Skeletal muscle tissue (tissue), 3 donors: ENCODE measurements at regions not wholly inside any gene's neighbourhood (a gene's known extent, or its start where the extent isn't known, plus 50 kb on each side); places are given as distances from the start of the nearest gene placed in this dataset.

Experiments used
- H3K27ac ChIP-seq: one replicate; pipeline ENCODE4 v1.7.0; 2013; ENCODE audit warnings: mild to moderate bottlenecking, low read depth, low read length, inconsistent platforms
- H3K27me3 ChIP-seq, 3 donors: one replicate each; pipeline ENCODE4 v1.7.0; 2013; ENCODE audit warnings: low read length in 3 of 3; ENCODE audit not compliant: control insufficient read depth in 3 of 3, insufficient read depth in 3 of 3
- H3K36me3 ChIP-seq, 3 donors: one replicate each; pipeline ENCODE4 v1.7.0; 2013; ENCODE audit warnings: low read length in 3 of 3; ENCODE audit not compliant: control insufficient read depth in 3 of 3, insufficient read depth in 3 of 3
- H3K4me1 ChIP-seq, 3 donors: one replicate each; pipeline ENCODE4 v1.7.0; 2013; ENCODE audit warnings: low read length in 3 of 3, mild to moderate bottlenecking in 3 of 3; ENCODE audit not compliant: control insufficient read depth in 3 of 3, insufficient read depth in 3 of 3
- H3K4me3 ChIP-seq, 3 donors: one replicate each; pipeline ENCODE4 v1.7.0; 2013; ENCODE audit warnings: low read length in 3 of 3
- H3K9ac ChIP-seq, 3 donors: one replicate each; pipeline ENCODE4 v1.7.0; 2013; ENCODE audit warnings: low read length in 3 of 3, mild to moderate bottlenecking in 3 of 3, moderate library complexity in 2 of 3, low read depth in 1 of 3
- H3K9me3 ChIP-seq, 3 donors: one replicate each; pipeline ENCODE4 v1.7.0; 2013; ENCODE audit warnings: low read length in 3 of 3; ENCODE audit not compliant: control insufficient read depth in 3 of 3
- donor health status: Osteomylitis.

GRCh38 chr3:70507486-70507885 lies 195.0 kb upstream of the MDFIC2 start:
- no peaks in the 10 kb centered on the region for H3K9me3 ChIP-seq
- H3K27ac ChIP-seq: no peak overlapping the region
- H3K4me3 ChIP-seq: no peak overlapping the region

GRCh38 chr3:70506775-70507174 lies 194.3 kb upstream of the MDFIC2 start:
- Histone ChIP-seq H3K4me3 (no peak overlapping the region), H3K27ac (no peak overlapping the region), H3K27me3 (no peaks in the 10 kb centered on the region), H3K36me3 (no peaks in the 10 kb centered on the region), H3K9ac (no peak overlapping the region), H3K9me3 (no peaks in the 10 kb centered on the region), H3K4me1 (no peaks in the 10 kb centered on the region)

More at GRCh38 chr3:70507486-70507885, 195.0 kb upstream of the MDFIC2 start:
- Histone ChIP-seq H3K36me3 (no peaks in the 10 kb centered on the region), H3K27me3 (no peaks in the 10 kb centered on the region), H3K4me1 (no peaks in the 10 kb centered on the region), H3K9ac (no peak overlapping the region)

DNA sequence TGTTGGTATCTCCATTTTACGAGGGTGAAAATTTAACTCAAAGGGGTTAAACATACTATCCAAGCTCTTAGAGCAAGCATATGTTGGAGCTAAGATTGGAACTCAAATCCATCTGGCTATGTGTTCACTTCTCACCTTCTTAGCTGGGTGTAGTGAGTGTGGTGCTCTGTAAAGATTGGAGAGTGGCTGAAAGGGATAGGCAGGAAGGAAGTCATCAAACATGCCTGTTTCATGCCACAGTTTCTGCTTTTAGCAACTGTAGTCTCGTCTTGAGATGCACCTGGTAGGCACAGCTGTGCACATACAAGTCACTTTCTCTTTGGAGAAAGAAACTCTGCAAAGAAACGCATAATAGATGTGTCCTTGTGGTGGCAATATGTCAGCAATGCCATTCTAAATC lies 189.1 kb upstream of the MDFIC2 start:
- Histone ChIP-seq H3K4me1 (no peaks in the 10 kb centered on the region), H3K36me3 (no peaks in the 10 kb centered on the region), H3K27ac (no peak overlapping the region), H3K9me3 (no peaks in the 10 kb centered on the region), H3K27me3 (no peaks in the 10 kb centered on the region), H3K4me3 (no peak overlapping the region), H3K9ac (no peak overlapping the region)

GRCh38 chr3:70488816-70489215 lies 176.4 kb upstream of the MDFIC2 start:
- H3K27me3 ChIP-seq: peaks cover 0 to 4% (median 0%) of the 10 kb centered on the region in 3 donors
- H3K4me3 ChIP-seq: no peak overlapping the region
- H3K9me3 ChIP-seq: no peaks in the 10 kb centered on the region
- no peaks in the 10 kb centered on the region for H3K4me1 ChIP-seq
- no peak overlapping the region for H3K9ac ChIP-seq
- H3K27ac ChIP-seq: no peak overlapping the region
- no peaks in the 10 kb centered on the region for H3K36me3 ChIP-seq

DNA sequence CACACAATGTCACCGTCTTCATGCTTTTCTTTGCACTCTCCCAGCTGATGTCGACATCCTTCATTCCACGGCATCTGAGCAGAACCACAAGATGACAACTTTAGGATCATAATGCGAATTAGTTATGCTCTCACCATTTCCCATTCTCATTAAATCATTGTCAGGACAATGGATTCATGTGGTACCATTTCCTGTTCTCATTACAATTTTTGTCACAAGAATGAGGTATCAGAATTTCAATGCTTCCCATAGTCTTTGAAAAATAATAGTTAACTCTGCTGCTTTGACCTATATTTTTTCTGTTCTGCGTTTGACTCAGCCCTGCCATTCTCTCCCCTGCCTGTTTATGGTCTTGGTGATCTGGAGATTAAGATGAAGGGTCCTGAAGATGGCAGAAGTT lies 175.7 kb upstream of the MDFIC2 start:
- peaks cover 0 to 4% (median 0%) of the 10 kb centered on the region in 3 donors for H3K27me3 ChIP-seq
- H3K4me3 ChIP-seq: no peak overlapping the region
- no peaks in the 10 kb centered on the region for H3K36me3 ChIP-seq
- no peak overlapping the region for H3K9ac ChIP-seq
- no peaks in the 10 kb centered on the region for H3K9me3 ChIP-seq
- H3K27ac ChIP-seq: no peak overlapping the region
- no peaks in the 10 kb centered on the region for H3K4me1 ChIP-seq

DNA sequence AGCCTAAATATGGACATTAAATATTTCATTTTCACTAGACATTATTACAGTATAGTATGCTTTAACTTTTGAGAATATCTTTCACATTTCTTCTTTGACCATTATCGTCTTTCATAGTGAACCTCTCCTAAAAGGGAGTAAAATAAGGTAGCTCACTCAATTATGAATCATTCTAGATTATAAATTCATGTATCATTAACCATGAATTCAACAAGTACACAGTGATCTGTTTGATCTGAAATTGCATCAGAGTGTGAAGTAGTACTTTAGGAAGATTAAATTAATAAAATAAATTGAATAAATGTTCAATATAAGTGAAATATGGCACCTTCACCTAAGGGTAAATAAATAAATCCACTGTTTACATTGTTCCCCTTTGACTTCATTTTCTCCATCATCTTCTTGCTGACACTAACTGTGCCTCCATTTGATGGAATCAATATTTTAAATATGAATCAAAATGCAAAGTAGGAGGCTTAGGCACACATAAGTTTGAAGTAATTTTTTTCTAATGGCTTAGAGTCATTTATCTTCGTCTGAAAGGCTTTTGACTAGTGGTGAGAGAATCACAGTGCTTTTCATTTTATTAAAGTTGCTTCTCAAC lies 174.1 kb upstream of the MDFIC2 start:
- H3K9ac ChIP-seq: no peak overlapping the region
- no peaks in the 10 kb centered on the region for H3K9me3 ChIP-seq
- H3K4me3 ChIP-seq: no peak overlapping the region
- H3K36me3 ChIP-seq: no peaks in the 10 kb centered on the region
- H3K27ac ChIP-seq: no peak overlapping the region
- H3K27me3 ChIP-seq: peaks cover 0 to 4% (median 0%) of the 10 kb centered on the region in 3 donors
- H3K4me1 ChIP-seq: no peaks in the 10 kb centered on the region

- Histone ChIP-seq H3K9ac (no peak overlapping the region), H3K4me3 (no peak overlapping the region), H3K27me3 (no peaks in the 10 kb centered on the region), H3K9me3 (no peaks in the 10 kb centered on the region), H3K27ac (no peak overlapping the region), H3K4me1 (no peaks in the 10 kb centered on the region), H3K36me3 (no peaks in the 10 kb centered on the region)
Measured at GRCh38 chr3:70476174-70476573, 163.7 kb upstream of the MDFIC2 start.

DNA sequence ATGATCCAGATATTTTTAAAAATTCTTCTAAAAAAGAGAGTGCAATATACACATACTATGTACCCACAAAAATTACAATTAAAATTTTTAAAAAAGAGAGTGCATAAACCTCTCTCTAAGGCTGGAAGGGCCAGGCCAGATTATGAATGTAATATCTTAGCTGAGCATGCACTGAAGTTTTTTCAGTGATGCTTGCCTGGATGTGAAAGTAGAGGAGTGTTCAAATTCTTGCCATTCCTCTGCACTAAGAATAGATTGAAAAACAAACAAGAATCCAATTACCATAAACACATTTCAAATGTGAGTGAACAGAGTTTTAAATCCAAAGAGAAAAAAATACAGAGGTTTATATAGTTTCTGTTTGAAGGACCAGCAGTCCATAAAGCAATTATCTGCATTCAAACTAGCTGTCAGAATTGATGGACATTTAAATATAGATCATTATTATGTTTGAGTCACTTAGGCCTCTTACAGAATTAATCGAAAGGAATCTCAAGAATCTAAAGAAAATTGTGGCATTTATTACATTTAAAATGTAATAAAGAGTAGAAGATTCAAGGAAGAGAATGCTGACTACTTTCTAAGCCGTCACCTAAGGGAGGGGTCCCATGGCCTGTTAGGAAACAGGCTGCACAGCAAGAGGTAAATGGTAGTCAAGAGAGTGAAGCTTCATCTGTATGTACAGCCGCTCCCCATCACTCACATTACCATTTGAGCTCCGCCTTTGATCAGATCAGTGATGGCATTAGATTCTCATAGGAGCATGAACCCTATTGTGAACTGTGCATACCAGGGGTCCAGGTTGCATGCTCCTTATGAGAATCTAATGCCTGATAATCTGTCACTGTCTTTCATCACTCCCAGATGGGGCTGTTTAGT lies 159.3 kb upstream of the MDFIC2 start:
- no peak overlapping the region for H3K9ac ChIP-seq
- no peak overlapping the region for H3K4me3 ChIP-seq
- no peak overlapping the region for H3K27ac ChIP-seq
- no peaks in the 10 kb centered on the region for H3K27me3 ChIP-seq
- H3K9me3 ChIP-seq: no peaks in the 10 kb centered on the region
- H3K4me1 ChIP-seq: no peaks in the 10 kb centered on the region
- H3K36me3 ChIP-seq: no peaks in the 10 kb centered on the region

DNA sequence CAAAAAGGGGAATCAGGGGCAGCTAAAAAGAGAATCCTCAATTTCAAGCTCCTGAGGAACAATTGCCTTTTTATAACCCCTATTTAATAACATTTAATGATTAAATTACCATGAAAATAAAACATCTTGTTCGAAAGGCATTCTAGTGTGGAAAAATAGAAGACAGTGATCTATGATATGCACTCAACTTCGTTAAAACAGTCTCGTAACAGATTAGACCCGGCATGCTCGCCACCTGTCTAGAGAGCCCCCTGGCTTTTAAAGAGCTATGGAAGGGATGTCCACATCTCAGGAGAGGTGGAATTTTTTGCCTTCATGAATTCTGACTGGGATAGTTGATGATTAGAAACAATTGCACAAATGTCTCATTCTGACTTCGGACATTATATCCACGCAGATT lies 153.7 kb upstream of the MDFIC2 start:
- no peaks in the 10 kb centered on the region for H3K36me3 ChIP-seq
- H3K4me1 ChIP-seq: no peaks in the 10 kb centered on the region
- H3K27me3 ChIP-seq: peaks cover 0 to 2% (median 0%) of the 10 kb centered on the region in 3 donors
- no peaks in the 10 kb centered on the region for H3K9me3 ChIP-seq
- no peak overlapping the region for H3K9ac ChIP-seq
- H3K27ac ChIP-seq: no peak overlapping the region
- H3K4me3 ChIP-seq: no peak overlapping the region

GRCh38 chr3:70464876-70465275 lies 152.4 kb upstream of the MDFIC2 start:
- no peak overlapping the region for H3K9ac ChIP-seq
- H3K27ac ChIP-seq: no peak overlapping the region
- H3K9me3 ChIP-seq: no peaks in the 10 kb centered on the region
- no peaks in the 10 kb centered on the region for H3K36me3 ChIP-seq
- peaks cover 0 to 2% (median 0%) of the 10 kb centered on the region in 3 donors for H3K27me3 ChIP-seq
- no peaks in the 10 kb centered on the region for H3K4me1 ChIP-seq
- H3K4me3 ChIP-seq: no peak overlapping the region
